Astrocyte (in vitro differentiated cells and primary cell): ENCODE measurements at regions not wholly inside any gene's neighbourhood (a gene's known extent, or its start where the extent isn't known, plus 50 kb on each side); places are given as distances from the start of the nearest gene placed in this dataset.
A peak's percentile ranks its signal among the peaks of the same experiment; 100 is the strongest.
"Not testable (repeated sequence)": the region's sequence is repeated elsewhere in the genome, so short reads cannot be mapped to it uniquely, and the experiment has no call there.

Experiments used
- DNase-seq: peaks from one replicate; pipeline ENCODE4 v3.0.0-alpha.2; 2010; ENCODE audit warnings: low read depth
- FAIRE-seq: peaks from 2 replicates; lab custom pipeline; 2011; peaks lifted over from hg19 to GRCh38; lab: Jason Lieb, UNC
- H2AFZ ChIP-seq: 2 replicates; pipeline ENCODE4 v1.6.0; 2012; ENCODE audit warnings: low read depth, low read length, inconsistent platforms
- H3K27ac ChIP-seq: 2 replicates; pipeline ENCODE4 v1.5.1; 2011; ENCODE audit warnings: low read depth, low read length, inconsistent platforms
- H3K27me3 ChIP-seq: 2 replicates; pipeline ENCODE4 v1.6.0; 2011; ENCODE audit warnings: low read length, inconsistent platforms; ENCODE audit not compliant: insufficient read depth
- H3K36me3 ChIP-seq: 2 replicates; pipeline ENCODE4 v1.5.1; 2011; ENCODE audit warnings: low read length, inconsistent platforms; ENCODE audit not compliant: insufficient read depth
- H3K4me1 ChIP-seq: 2 replicates; pipeline ENCODE4 v1.5.1; 2011; ENCODE audit warnings: low read length, inconsistent platforms; ENCODE audit not compliant: insufficient read depth
- H3K4me2 ChIP-seq: 2 replicates; pipeline ENCODE4 v1.6.0; 2012; ENCODE audit warnings: low read length, inconsistent platforms
- H3K4me3 ChIP-seq: 2 replicates; pipeline ENCODE4 v1.5.1; 2011; ENCODE audit warnings: low read depth, mild to moderate bottlenecking, low read length, inconsistent platforms; ENCODE audit not compliant: insufficient read depth
- H3K79me2 ChIP-seq: 2 replicates; pipeline ENCODE4 v1.6.0; 2012; ENCODE audit warnings: mild to moderate bottlenecking, low read length, inconsistent platforms; ENCODE audit not compliant: insufficient read depth
- H3K9ac ChIP-seq: 2 replicates; pipeline ENCODE4 v1.6.0; 2012; ENCODE audit warnings: mild to moderate bottlenecking, low read length, inconsistent platforms
- H3K9me3 ChIP-seq: 2 replicates; pipeline ENCODE4 v1.5.1; 2012; ENCODE audit warnings: low read depth, mild to moderate bottlenecking, low read length, inconsistent platforms; ENCODE audit not compliant: insufficient read depth
- H4K20me1 ChIP-seq: 2 replicates; pipeline ENCODE4 v1.6.0; 2012; ENCODE audit warnings: low read length, inconsistent platforms; ENCODE audit not compliant: insufficient read depth
- H3K27ac Mint-ChIP-seq: one replicate; pipeline ENCODE4 v1.8.0; 2021; ENCODE audit warnings: mild to moderate bottlenecking, mixed read lengths; ENCODE audit not compliant: unreplicated experiment
- H3K27me3 Mint-ChIP-seq: one replicate; pipeline ENCODE4 v1.8.0; 2021; ENCODE audit warnings: low read depth, mixed read lengths; ENCODE audit not compliant: unreplicated experiment
- H3K36me3 Mint-ChIP-seq: one replicate; pipeline ENCODE4 v1.8.0; 2021; ENCODE audit warnings: low read depth, mixed read lengths; ENCODE audit not compliant: unreplicated experiment
- H3K4me1 Mint-ChIP-seq: one replicate; pipeline ENCODE4 v1.8.0; 2021; ENCODE audit warnings: low read depth, mixed read lengths; ENCODE audit not compliant: unreplicated experiment
- H3K4me3 Mint-ChIP-seq: one replicate; pipeline ENCODE4 v1.8.0; 2021; ENCODE audit warnings: mild to moderate bottlenecking, moderate library complexity, mixed read lengths; ENCODE audit not compliant: unreplicated experiment
- H3K9me3 Mint-ChIP-seq: one replicate; pipeline ENCODE4 v1.8.0; 2021; ENCODE audit warnings: mild to moderate bottlenecking, mixed read lengths; ENCODE audit not compliant: unreplicated experiment
- EZH2 ChIP-seq: IDR thresholded peaks from 2 replicates; pipeline ENCODE4 v1.6.1; 2012; ENCODE audit warnings: mild to moderate bottlenecking, low read length, inconsistent platforms; ENCODE audit not compliant: insufficient read depth
- TF ChIP-seq, protein P1 (sequence below): IDR thresholded peaks from 2 replicates; pipeline ENCODE4 v1.5.1; 2011; ENCODE audit warnings: low read depth, mild to moderate bottlenecking, inconsistent platforms, low read length, moderate library complexity; ENCODE audit not compliant: insufficient read depth

GRCh38 chr3:23130406-23130805 is 72.7 kb upstream of the UBE2E2 start:
- Mint-ChIP-seq H3K27ac (no peak overlapping the region), H3K27me3 (peaks cover 4% of the 10 kb centered on the region), H3K4me1 (no peaks in the 10 kb centered on the region), H3K36me3 (no peaks in the 10 kb centered on the region), H3K4me3 (no peak overlapping the region), H3K9me3 (no peaks in the 10 kb centered on the region)
- Histone ChIP-seq H3K36me3 (no peaks in the 10 kb centered on the region), H3K9ac (no peak overlapping the region), H3K9me3 (no peaks in the 10 kb centered on the region), H3K27me3 (no peaks in the 10 kb centered on the region), H3K4me3 (no peak overlapping the region), H4K20me1 (no peaks in the 10 kb centered on the region), H3K27ac (no peak overlapping the region), H3K4me2 (no peak overlapping the region), H2AFZ (no peak overlapping the region), H3K79me2 (no peaks in the 10 kb centered on the region), H3K4me1 (no peaks in the 10 kb centered on the region)
- no peak for FAIRE-seq
- no peak for DNase-seq
- TF ChIP-seq, protein P1, sequence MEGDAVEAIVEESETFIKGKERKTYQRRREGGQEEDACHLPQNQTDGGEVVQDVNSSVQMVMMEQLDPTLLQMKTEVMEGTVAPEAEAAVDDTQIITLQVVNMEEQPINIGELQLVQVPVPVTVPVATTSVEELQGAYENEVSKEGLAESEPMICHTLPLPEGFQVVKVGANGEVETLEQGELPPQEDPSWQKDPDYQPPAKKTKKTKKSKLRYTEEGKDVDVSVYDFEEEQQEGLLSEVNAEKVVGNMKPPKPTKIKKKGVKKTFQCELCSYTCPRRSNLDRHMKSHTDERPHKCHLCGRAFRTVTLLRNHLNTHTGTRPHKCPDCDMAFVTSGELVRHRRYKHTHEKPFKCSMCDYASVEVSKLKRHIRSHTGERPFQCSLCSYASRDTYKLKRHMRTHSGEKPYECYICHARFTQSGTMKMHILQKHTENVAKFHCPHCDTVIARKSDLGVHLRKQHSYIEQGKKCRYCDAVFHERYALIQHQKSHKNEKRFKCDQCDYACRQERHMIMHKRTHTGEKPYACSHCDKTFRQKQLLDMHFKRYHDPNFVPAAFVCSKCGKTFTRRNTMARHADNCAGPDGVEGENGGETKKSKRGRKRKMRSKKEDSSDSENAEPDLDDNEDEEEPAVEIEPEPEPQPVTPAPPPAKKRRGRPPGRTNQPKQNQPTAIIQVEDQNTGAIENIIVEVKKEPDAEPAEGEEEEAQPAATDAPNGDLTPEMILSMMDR, result no peak

GRCh38 chr3:23135026-23135785 is 67.9 kb upstream of the UBE2E2 start:
- H3K4me1 ChIP-seq, result no peaks in the 10 kb centered on the region
- no peaks in the 10 kb centered on the region for H4K20me1 ChIP-seq
- Mint-ChIP-seq H3K9me3 (no peaks in the 10 kb centered on the region), H3K27ac (no peak overlapping the region), H3K27me3 (no peaks in the 10 kb centered on the region), H3K36me3 (no peaks in the 10 kb centered on the region), H3K4me3 (no peak overlapping the region), H3K4me1 (peaks cover 3% of the 10 kb centered on the region)
- no peaks in the 10 kb centered on the region for H3K79me2 ChIP-seq
- H3K4me2 ChIP-seq, result no peak overlapping the region
- no peak overlapping the region for H2AFZ ChIP-seq
- no peak overlapping the region for H3K9ac ChIP-seq
- TF ChIP-seq EZH2, result no peak
- TF ChIP-seq, protein P1, result no peak
- no peaks in the 10 kb centered on the region for H3K9me3 ChIP-seq
- no peak overlapping the region for H3K27ac ChIP-seq
- FAIRE-seq (no peak), DNase-seq (no peak)
- no peak overlapping the region for H3K4me3 ChIP-seq
- no peaks in the 10 kb centered on the region for H3K27me3 ChIP-seq
- no peaks in the 10 kb centered on the region for H3K36me3 ChIP-seq

GRCh38 chr3:23136054-23136453 is 67.1 kb upstream of the UBE2E2 start:
- no peaks in the 10 kb centered on the region for H3K36me3 ChIP-seq
- H4K20me1 ChIP-seq, result no peaks in the 10 kb centered on the region
- no peaks in the 10 kb centered on the region for H3K27me3 Mint-ChIP-seq
- no peak overlapping the region for H3K4me2 ChIP-seq
- H3K4me3 ChIP-seq, result no peak overlapping the region
- peaks cover 3% of the 10 kb centered on the region for H3K4me1 Mint-ChIP-seq
- DNase-seq (no peak), FAIRE-seq (no peak)
- no peaks in the 10 kb centered on the region for H3K9me3 Mint-ChIP-seq
- H3K27me3 ChIP-seq, result no peaks in the 10 kb centered on the region
- H3K79me2 ChIP-seq, result no peaks in the 10 kb centered on the region
- H3K9me3 ChIP-seq, result no peaks in the 10 kb centered on the region
- no peak overlapping the region for H3K4me3 Mint-ChIP-seq
- no peaks in the 10 kb centered on the region for H3K4me1 ChIP-seq
- H3K36me3 Mint-ChIP-seq, result no peaks in the 10 kb centered on the region
- H2AFZ ChIP-seq, result no peak overlapping the region
- H3K27ac Mint-ChIP-seq, result no peak overlapping the region
- TF ChIP-seq EZH2, result no peak
- TF ChIP-seq, protein P1, result no peak
- no peak overlapping the region for H3K9ac ChIP-seq
- H3K27ac ChIP-seq, result no peak overlapping the region

GRCh38 chr3:23144051-23144450 is 59.1 kb upstream of the UBE2E2 start:
- H4K20me1 ChIP-seq, H3K36me3 ChIP-seq, H3K36me3 Mint-ChIP-seq, H3K27me3 ChIP-seq, FAIRE-seq, H3K9me3 Mint-ChIP-seq, H3K4me2 ChIP-seq, DNase-seq, H2AFZ ChIP-seq, H3K9ac ChIP-seq, H3K4me1 Mint-ChIP-seq, H3K79me2 ChIP-seq, H3K4me1 ChIP-seq, H3K9me3 ChIP-seq, H3K27ac ChIP-seq, H3K4me3 Mint-ChIP-seq, H3K4me3 ChIP-seq: not testable (repeated sequence)
- peaks cover 13% of the 10 kb centered on the region for H3K27me3 Mint-ChIP-seq
- peak overlapping the region; percentile 13 for H3K27ac Mint-ChIP-seq
